ENCODE measurements at regions not wholly inside any gene's neighbourhood (a gene's known extent, or its start where the extent isn't known, plus 50 kb on each side); places are given as distances from the start of the nearest gene placed in this dataset.

DNA sequence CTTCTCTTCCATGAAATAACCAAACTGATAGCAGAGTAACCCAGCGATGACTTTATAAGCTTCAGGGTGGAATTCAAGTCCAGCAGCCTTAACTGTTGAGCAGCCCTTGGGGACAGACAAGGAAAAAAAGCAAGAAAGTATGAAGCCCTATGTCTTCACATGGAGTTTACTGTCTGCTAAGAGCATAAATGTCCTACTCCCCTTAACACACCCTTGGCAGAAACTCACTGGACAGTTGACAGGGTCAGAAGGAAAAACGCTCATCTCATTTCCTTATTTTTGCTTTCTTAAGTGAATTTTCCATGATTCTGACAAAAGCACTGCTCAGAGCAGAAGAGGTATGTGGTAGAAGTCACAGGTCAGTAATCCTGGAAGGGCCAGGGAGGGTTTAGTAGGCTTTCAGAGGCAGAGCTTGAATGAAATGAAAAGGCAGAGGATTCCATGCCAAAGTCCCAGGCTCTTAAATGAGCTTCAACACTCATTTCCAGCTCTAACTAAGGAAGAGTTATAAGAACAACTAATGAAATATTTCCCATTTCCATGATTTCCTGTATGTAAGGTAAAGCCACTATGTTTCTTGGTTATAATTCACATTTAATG, 683.3 kb upstream of the KLHL29 start:
- no peak overlapping the region for H3K27ac ChIP-seq (ENCODE audit: low read depth, low read length)
- H3K9ac ChIP-seq (ENCODE audit: low read length): no peak overlapping the region
- H3K4me3 ChIP-seq (ENCODE audit: low read length): no peak overlapping the region
- H3K27me3 ChIP-seq (ENCODE audit: control insufficient read depth, insufficient read depth, low read length): no peaks in the 10 kb centered on the region
- H3K36me3 ChIP-seq (ENCODE audit: control insufficient read depth, insufficient read depth, low read length): no peaks in the 10 kb centered on the region
- no peaks in the 10 kb centered on the region for H3K4me1 ChIP-seq (ENCODE audit: control insufficient read depth, insufficient read depth, low read length)

DNA sequence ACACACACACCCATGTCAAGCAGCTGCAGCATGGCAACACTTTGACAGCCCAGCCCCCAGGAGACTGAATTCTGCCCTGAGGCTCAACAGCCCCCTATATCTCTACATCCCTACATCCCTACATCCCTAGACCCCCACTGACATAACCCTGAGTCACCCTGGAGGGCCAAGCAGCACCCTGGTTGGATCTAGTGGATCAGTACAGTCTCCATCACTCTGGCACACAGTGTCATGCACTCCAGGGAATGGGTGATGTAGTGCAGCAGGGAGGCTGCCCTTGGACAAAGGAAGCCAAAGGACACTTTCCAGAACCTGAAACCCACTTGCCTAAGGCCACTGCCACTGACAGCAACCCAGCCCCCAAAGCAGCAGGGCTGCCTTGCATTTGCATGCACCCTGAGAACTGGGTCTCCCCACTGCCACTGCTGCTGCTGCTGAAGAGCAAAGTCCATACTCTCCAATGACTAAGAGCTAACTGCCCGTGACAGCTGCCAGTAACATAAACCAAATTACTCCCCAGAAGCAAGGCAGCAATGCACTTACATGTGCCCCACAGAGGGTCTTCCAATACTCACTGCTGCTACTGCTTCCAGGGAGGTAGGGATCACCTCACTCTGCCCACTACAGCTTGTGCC, 681.6 kb upstream of the KLHL29 start:
- H3K27me3 ChIP-seq (ENCODE audit: control insufficient read depth, insufficient read depth, low read length): no peaks in the 10 kb centered on the region
- no peak overlapping the region for H3K9ac ChIP-seq (ENCODE audit: low read length)
- H3K36me3 ChIP-seq (ENCODE audit: control insufficient read depth, insufficient read depth, low read length): no peaks in the 10 kb centered on the region
- H3K4me1 ChIP-seq (ENCODE audit: control insufficient read depth, insufficient read depth, low read length): no peaks in the 10 kb centered on the region
- H3K27ac ChIP-seq (ENCODE audit: low read depth, low read length): no peak overlapping the region
- H3K4me3 ChIP-seq (ENCODE audit: low read length): no peak overlapping the region

DNA sequence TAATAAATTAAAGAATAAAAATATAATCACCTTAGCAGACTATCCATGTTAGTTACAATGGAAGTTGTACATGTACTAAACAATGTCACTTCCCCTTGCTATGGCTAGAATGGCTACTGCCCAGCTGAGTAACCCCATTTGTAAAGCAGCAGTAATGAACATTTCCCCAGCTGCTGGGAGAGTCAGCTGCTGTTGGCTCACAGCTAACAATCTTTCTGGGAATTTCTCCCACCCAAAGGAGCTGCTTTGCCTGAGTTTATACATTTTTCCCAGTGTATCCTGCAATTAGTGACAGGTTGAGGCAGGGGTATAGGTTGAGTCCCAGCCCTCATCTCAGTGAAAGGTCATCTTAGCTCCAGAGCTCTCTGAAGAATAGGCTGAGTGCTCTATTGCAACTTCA, 665.6 kb upstream of the KLHL29 start:
- no peaks in the 10 kb centered on the region for H3K36me3 ChIP-seq (ENCODE audit: control insufficient read depth, insufficient read depth, low read length)
- H3K4me3 ChIP-seq (ENCODE audit: low read length): no peak overlapping the region
- no peak overlapping the region for H3K9ac ChIP-seq (ENCODE audit: low read length)
- H3K4me1 ChIP-seq (ENCODE audit: control insufficient read depth, insufficient read depth, low read length): no peaks in the 10 kb centered on the region
- H3K27ac ChIP-seq (ENCODE audit: low read depth, low read length): no peak overlapping the region
- no peaks in the 10 kb centered on the region for H3K27me3 ChIP-seq (ENCODE audit: control insufficient read depth, insufficient read depth, low read length)

DNA sequence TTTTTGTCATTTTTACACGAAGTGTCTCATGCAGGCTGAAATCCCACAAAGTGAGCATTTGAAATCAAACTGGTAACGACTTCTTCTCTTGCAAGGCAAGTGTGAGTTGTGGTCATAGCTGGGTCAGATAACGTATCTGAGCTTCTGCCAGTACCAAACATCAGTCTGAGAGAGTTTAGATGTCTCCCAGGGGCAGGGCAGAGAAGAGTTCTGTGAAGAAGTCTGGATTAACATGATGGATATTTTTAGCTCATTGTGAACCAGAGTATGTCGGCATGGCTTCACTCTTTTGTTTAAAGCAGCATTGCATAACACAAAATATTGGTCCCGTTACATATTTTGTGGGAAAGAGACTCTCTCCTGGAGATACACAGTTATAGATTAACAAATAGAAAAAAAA, 655.5 kb upstream of the KLHL29 start:
- Histone ChIP-seq H3K4me3 (ENCODE audit: low read length) (no peak overlapping the region), H3K27ac (ENCODE audit: low read depth, low read length) (no peak overlapping the region), H3K4me1 (ENCODE audit: control insufficient read depth, insufficient read depth, low read length) (no peaks in the 10 kb centered on the region), H3K9ac (ENCODE audit: low read length) (no peak overlapping the region), H3K27me3 (ENCODE audit: control insufficient read depth, insufficient read depth, low read length) (no peaks in the 10 kb centered on the region), H3K36me3 (ENCODE audit: control insufficient read depth, insufficient read depth, low read length) (no peaks in the 10 kb centered on the region)

DNA sequence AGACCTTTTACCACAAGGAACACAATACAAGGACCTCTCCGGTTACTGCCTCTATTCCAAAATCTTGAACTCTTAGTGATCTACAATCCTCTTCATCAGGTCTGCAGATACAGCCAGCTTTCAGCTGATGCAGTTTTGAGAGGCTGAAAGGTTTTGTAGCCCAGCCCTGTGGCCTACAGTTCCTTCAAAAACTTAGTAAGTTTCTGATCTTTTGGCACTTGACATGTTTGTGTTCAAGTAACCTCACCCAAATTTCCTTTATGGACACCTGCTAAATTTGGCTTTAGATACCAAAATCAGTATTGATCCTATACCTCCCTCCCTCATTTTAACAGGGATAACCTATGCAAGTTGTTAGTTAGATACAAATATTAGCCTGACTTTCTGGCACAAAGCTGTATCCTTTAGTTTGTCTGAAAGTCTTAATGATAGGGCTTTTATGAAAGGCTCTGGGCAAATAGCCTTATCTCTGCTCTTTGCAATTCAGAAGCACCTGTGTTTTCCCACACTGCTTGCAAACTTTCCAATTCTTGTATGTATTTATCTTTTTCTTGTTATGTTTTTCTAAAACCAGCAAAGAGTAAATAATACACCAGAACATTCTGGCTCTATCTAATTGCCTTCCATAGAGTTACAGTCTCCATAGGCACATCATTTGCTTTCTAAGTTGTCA, 650.5 kb upstream of the KLHL29 start:
- Histone ChIP-seq H3K27me3 (ENCODE audit: control insufficient read depth, insufficient read depth, low read length) (no peaks in the 10 kb centered on the region), H3K36me3 (ENCODE audit: control insufficient read depth, insufficient read depth, low read length) (no peaks in the 10 kb centered on the region), H3K9ac (ENCODE audit: low read length) (no peak overlapping the region), H3K4me1 (ENCODE audit: control insufficient read depth, insufficient read depth, low read length) (no peaks in the 10 kb centered on the region), H3K4me3 (ENCODE audit: low read length) (no peak overlapping the region), H3K27ac (ENCODE audit: low read depth, low read length) (no peak overlapping the region)

DNA sequence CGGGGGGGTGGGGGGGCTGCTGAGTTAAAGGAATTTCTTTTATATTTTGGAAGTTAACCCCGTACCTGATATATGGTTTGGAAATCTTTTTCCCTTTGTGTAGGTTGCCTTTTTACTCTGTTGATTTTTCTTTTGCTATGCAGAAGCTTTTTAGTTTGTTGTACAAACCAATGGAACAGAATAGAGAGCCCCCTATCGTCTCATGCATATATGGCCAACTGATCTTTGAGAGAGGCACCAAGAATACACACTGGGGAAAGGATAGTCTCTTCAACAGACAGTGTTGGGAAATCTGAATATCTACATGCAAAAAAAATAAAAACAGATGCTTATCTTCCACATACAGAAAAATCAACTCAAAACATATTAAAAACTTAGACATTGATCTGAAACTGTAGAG, 647.8 kb upstream of the KLHL29 start:
- Histone ChIP-seq H3K27ac (ENCODE audit: low read depth, low read length) (no peak overlapping the region), H3K4me3 (ENCODE audit: low read length) (no peak overlapping the region), H3K36me3 (ENCODE audit: control insufficient read depth, insufficient read depth, low read length) (no peaks in the 10 kb centered on the region), H3K9ac (ENCODE audit: low read length) (no peak overlapping the region), H3K4me1 (ENCODE audit: control insufficient read depth, insufficient read depth, low read length) (no peaks in the 10 kb centered on the region), H3K27me3 (ENCODE audit: control insufficient read depth, insufficient read depth, low read length) (no peaks in the 10 kb centered on the region)

DNA sequence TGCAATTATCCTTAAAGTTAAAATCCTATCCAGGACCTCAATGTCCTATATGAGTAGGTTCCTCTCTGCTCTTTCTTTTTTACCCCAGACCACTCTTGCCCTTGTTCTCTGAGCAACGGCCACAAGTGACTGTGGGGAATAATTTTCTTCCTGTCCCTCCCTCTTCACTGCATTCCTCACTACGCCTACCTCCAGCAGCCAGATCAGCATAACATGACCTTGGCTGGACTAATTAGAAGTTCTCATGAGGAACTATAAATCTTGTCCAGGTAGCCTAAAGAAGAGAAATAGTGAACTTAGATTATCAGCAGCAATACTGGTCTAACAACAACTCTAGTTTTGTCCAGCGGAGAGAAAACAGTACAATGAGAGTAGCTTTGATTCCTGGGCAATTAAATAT, 643.8 kb upstream of the KLHL29 start:
- no peaks in the 10 kb centered on the region for H3K27me3 ChIP-seq (ENCODE audit: control insufficient read depth, insufficient read depth, low read length)
- no peaks in the 10 kb centered on the region for H3K4me1 ChIP-seq (ENCODE audit: control insufficient read depth, insufficient read depth, low read length)
- no peak overlapping the region for H3K4me3 ChIP-seq (ENCODE audit: low read length)
- no peak overlapping the region for H3K9ac ChIP-seq (ENCODE audit: low read length)
- no peak overlapping the region for H3K27ac ChIP-seq (ENCODE audit: low read depth, low read length)
- H3K36me3 ChIP-seq (ENCODE audit: control insufficient read depth, insufficient read depth, low read length): no peaks in the 10 kb centered on the region

DNA sequence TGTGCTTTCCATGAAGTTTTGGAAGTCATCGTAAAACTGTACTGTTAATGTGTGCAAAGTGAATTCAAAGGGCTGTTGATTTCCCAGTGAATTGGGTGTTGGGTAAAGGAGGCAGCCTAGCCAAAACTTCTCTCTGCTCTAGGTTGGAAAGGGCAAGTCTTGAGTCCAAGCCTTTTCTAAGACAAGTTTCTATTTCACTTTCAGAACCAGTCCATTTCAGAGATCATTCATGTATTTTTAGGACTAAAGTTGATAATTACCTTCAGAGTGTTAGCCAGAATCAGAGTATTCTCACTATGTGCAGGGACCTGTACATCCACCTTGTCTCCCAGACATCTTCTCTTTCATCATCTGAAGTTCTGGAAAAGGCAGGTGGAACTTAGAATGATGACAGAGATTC, 636.1 kb upstream of the KLHL29 start:
- no peak overlapping the region for H3K27ac ChIP-seq (ENCODE audit: low read depth, low read length)
- no peak overlapping the region for H3K4me3 ChIP-seq (ENCODE audit: low read length)
- no peaks in the 10 kb centered on the region for H3K27me3 ChIP-seq (ENCODE audit: control insufficient read depth, insufficient read depth, low read length)
- no peaks in the 10 kb centered on the region for H3K4me1 ChIP-seq (ENCODE audit: control insufficient read depth, insufficient read depth, low read length)
- H3K9ac ChIP-seq (ENCODE audit: low read length): no peak overlapping the region
- no peaks in the 10 kb centered on the region for H3K36me3 ChIP-seq (ENCODE audit: control insufficient read depth, insufficient read depth, low read length)

DNA sequence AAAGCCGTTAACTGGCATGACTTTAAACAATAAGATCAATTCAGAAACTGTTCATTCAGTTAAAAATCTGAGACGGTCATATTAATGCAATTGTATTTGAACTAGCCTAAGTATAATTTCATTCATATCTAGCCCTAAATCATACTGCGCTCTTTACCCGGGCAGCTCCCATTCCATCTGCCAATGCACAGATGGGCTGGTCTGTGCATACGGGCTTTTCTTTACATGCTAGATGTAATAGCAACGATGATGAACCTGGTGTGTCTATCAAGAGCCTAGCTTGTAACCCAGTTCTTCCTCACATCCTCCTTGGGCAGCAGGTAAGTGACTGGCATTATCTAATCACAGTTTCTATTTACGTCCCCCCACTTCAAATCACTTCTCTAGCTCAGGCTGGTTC, 631.5 kb upstream of the KLHL29 start:
- Histone ChIP-seq H3K4me1 (ENCODE audit: control insufficient read depth, insufficient read depth, low read length) (no peaks in the 10 kb centered on the region), H3K4me3 (ENCODE audit: low read length) (no peak overlapping the region), H3K36me3 (ENCODE audit: control insufficient read depth, insufficient read depth, low read length) (no peaks in the 10 kb centered on the region), H3K27ac (ENCODE audit: low read depth, low read length) (no peak overlapping the region), H3K27me3 (ENCODE audit: control insufficient read depth, insufficient read depth, low read length) (no peaks in the 10 kb centered on the region), H3K9ac (ENCODE audit: low read length) (no peak overlapping the region)

DNA sequence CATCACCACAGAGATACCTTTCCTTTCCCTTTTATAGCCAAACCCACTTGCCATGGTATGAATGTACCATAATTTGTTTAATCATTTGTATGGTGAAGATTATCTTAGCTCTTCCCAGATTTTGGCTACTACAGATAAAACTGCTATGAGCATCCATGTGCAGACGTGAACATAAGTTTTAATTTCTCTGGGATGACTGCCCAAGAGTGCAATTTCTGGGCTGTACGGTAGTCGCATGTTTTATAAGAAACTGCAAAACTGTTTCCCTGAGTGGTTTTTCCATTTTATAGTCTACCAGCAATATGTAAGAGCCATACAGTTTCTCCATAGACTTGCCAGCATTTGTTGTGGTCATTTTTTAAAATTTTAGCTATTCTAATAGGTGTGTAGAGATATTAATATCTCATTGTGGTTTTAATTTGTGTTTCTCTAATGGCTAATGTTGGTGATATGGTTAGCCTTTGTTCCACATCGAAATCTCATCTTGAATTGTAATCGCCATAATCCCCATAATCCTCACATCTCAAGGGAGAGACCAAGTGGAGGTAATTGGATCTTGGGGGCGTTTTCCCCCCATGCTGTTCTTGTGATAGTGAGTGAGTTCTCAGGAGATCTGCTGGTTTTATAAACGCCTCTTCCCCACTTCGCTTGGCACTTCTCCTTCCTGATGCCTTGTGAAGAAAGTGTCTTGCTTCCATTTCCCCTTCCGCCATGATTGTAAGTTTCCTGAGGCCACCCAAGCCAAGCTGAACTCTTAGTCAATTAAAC, 628.5 kb upstream of the KLHL29 start:
- no peak overlapping the region for H3K27ac ChIP-seq (ENCODE audit: low read depth, low read length)
- H3K4me3 ChIP-seq (ENCODE audit: low read length): no peak overlapping the region
- no peaks in the 10 kb centered on the region for H3K36me3 ChIP-seq (ENCODE audit: control insufficient read depth, insufficient read depth, low read length)
- no peak overlapping the region for H3K9ac ChIP-seq (ENCODE audit: low read length)
- H3K4me1 ChIP-seq (ENCODE audit: control insufficient read depth, insufficient read depth, low read length): no peaks in the 10 kb centered on the region
- no peaks in the 10 kb centered on the region for H3K27me3 ChIP-seq (ENCODE audit: control insufficient read depth, insufficient read depth, low read length)

DNA sequence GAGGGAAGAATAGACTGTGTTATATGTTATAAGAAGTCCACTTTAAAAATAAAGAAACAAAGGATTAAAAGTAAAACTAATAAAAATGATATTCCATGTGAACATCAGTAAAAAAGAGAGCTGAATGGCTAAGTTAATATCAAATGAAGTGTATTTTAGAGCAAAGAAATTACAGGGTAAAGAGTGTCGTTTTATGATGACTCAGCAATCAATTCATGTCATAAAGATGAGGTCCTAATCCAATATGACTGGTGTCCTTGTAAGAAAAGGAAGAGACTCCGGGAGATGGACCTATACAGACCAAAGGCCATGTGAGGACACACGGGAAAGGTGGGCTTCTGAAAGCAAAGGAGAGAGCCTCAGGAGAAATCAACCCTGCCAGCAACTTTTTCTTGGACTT, 615.5 kb upstream of the KLHL29 start:
- Histone ChIP-seq H3K27ac (ENCODE audit: low read depth, low read length) (no peak overlapping the region), H3K9ac (ENCODE audit: low read length) (no peak overlapping the region), H3K27me3 (ENCODE audit: control insufficient read depth, insufficient read depth, low read length) (no peaks in the 10 kb centered on the region), H3K4me1 (ENCODE audit: control insufficient read depth, insufficient read depth, low read length) (no peaks in the 10 kb centered on the region), H3K36me3 (ENCODE audit: control insufficient read depth, insufficient read depth, low read length) (no peaks in the 10 kb centered on the region), H3K4me3 (ENCODE audit: low read length) (no peak overlapping the region)

DNA sequence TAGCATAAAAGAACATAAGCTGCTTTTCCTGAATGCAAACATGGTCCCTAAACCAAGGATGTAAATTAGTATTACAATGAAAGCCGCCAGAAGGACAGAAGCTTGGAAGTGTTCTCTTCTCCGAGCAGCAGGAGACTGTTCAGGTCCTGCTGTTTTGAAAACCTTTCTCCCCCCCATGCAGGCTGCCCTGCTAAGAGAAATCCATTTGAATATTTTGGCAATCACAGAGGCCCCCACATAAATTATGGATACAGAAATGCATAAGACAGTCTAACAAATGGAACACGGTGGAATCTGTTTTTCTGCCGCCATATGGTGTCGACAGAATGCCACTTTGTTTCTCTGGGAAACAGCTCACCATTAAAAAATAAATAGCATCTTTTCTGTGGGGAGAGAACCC, 600.4 kb upstream of the KLHL29 start:
- Histone ChIP-seq H3K27ac (ENCODE audit: low read depth, low read length) (no peak overlapping the region), H3K4me3 (ENCODE audit: low read length) (no peak overlapping the region), H3K27me3 (ENCODE audit: control insufficient read depth, insufficient read depth, low read length) (no peaks in the 10 kb centered on the region), H3K36me3 (ENCODE audit: control insufficient read depth, insufficient read depth, low read length) (no peaks in the 10 kb centered on the region), H3K4me1 (ENCODE audit: control insufficient read depth, insufficient read depth, low read length) (no peaks in the 10 kb centered on the region), H3K9ac (ENCODE audit: low read length) (no peak overlapping the region)

Measured in rectal smooth muscle tissue (tissue), 1 donor.